CD4-positive, CD25-positive, alpha-beta regulatory T cell (primary cell): ENCODE measurements at regions not wholly inside any gene's neighbourhood (a gene's known extent, or its start where the extent isn't known, plus 50 kb on each side); places are given as distances from the start of the nearest gene placed in this dataset.

ENCODE experiments used
- ATAC-seq, 2 donors: fragments of 150-1000 bp; cut with Tn5 transposase; one replicate each; pipeline ENCODE4 v1.10.0; 2021; ENCODE audit warnings: low read depth in 2 of 2, moderate number of reproducible peaks in 2 of 2, moderate library complexity in 1 of 2
- DNase-seq, 3 donors: peaks; one replicate each; pipeline versions ENCODE4 v3.0.0 to v3.0.0-alpha.2; 2012 to 2022; ENCODE audit warnings: mixed read lengths in 1 of 3
- H3K27ac ChIP-seq: one replicate; pipeline ENCODE4 v1.7.0; 2013; ENCODE audit warnings: mild to moderate bottlenecking, low read length; ENCODE audit not compliant: insufficient read depth, poor library complexity, severe bottlenecking
- H3K27me3 ChIP-seq: one replicate; pipeline ENCODE4 v1.7.0; 2013; ENCODE audit warnings: low read length; ENCODE audit not compliant: control insufficient read depth, insufficient read depth
- H3K36me3 ChIP-seq: one replicate; pipeline ENCODE4 v1.7.0; 2013; ENCODE audit warnings: mild to moderate bottlenecking, low read length, moderate library complexity; ENCODE audit not compliant: control insufficient read depth, insufficient read depth
- H3K4me1 ChIP-seq: 2 replicates; pipeline ENCODE4 v1.7.0; 2013; ENCODE audit warnings: mild to moderate bottlenecking, low read length; ENCODE audit not compliant: insufficient read depth, control insufficient read depth, poor library complexity, severe bottlenecking
- H3K4me3 ChIP-seq: one replicate; pipeline ENCODE4 v1.7.0; 2013; ENCODE audit warnings: low read depth, mild to moderate bottlenecking, low read length, moderate library complexity
- H3K9me3 ChIP-seq, 2 experiments: 1 replicate in 1 of 2; 2 replicates in 1 of 2; pipeline ENCODE4 v1.7.0; 2013; ENCODE audit warnings: low read length in 2 of 2, mild to moderate bottlenecking in 1 of 2, moderate library complexity in 1 of 2; ENCODE audit not compliant: control insufficient read depth in 2 of 2
- H3K27ac Mint-ChIP-seq, 3 donors: one replicate each; pipeline ENCODE4 v1.8.0; 2020 to 2022; ENCODE audit warnings: mild to moderate bottlenecking in 3 of 3, mixed read lengths in 3 of 3, moderate library complexity in 2 of 3
- H3K27me3 Mint-ChIP-seq: one replicate; pipeline ENCODE4 v1.8.0; 2022; ENCODE audit warnings: mild to moderate bottlenecking, mixed read lengths
- H3K36me3 Mint-ChIP-seq: one replicate; pipeline ENCODE4 v1.8.0; 2020; ENCODE audit warnings: mixed read lengths
- H3K4me1 Mint-ChIP-seq, 4 donors: one replicate each; pipeline ENCODE4 v1.8.0; 2020 to 2022; ENCODE audit warnings: mixed read lengths in 4 of 4, mild to moderate bottlenecking in 1 of 4
- H3K4me3 Mint-ChIP-seq, 4 donors: one replicate each; pipeline ENCODE4 v1.8.0; 2020 to 2022; ENCODE audit warnings: mild to moderate bottlenecking in 4 of 4, mixed read lengths in 4 of 4, moderate library complexity in 3 of 4
- H3K9me3 Mint-ChIP-seq, 7 donors: one replicate each; pipeline ENCODE4 v1.8.0; 2020 to 2022; ENCODE audit warnings: mixed read lengths in 7 of 7, mild to moderate bottlenecking in 3 of 7, moderate library complexity in 2 of 7

- H3K36me3 ChIP-seq = no peaks in the 10 kb centered on the region
- H3K4me1 ChIP-seq = no peaks in the 10 kb centered on the region
- H3K4me3 Mint-ChIP-seq = no peak overlapping the region
- H3K27me3 ChIP-seq = no peaks in the 10 kb centered on the region
- DNase-seq (no peak), ATAC-seq (no peak)
- no peak overlapping the region for H3K27ac ChIP-seq
- no peak overlapping the region for H3K4me3 ChIP-seq
- H3K27me3 Mint-ChIP-seq = no peaks in the 10 kb centered on the region
- no peak overlapping the region for H3K27ac Mint-ChIP-seq
- H3K9me3 Mint-ChIP-seq = peaks cover 0 to 8% (median 3%) of the 10 kb centered on the region in 7 donors
- no peaks in the 10 kb centered on the region for H3K36me3 Mint-ChIP-seq
- peaks cover 0 to 3% of the 10 kb centered on the region in 2 experiments for H3K9me3 ChIP-seq
- no peaks in the 10 kb centered on the region for H3K4me1 Mint-ChIP-seq
Measured at GRCh38 chr4:46515940-46516339, 126.0 kb upstream of the GABRA2 start.

- H3K4me3 Mint-ChIP-seq = no peak overlapping the region
- ATAC-seq (no peak), DNase-seq (no peak)
- peaks cover 0 to 12% (median 3%) of the 10 kb centered on the region in 7 donors for H3K9me3 Mint-ChIP-seq
- no peak overlapping the region for H3K4me3 ChIP-seq
- no peaks in the 10 kb centered on the region for H3K36me3 ChIP-seq
- H3K4me1 Mint-ChIP-seq = no peaks in the 10 kb centered on the region
- H3K27ac Mint-ChIP-seq = no peak overlapping the region
- no peaks in the 10 kb centered on the region for H3K4me1 ChIP-seq
- no peaks in the 10 kb centered on the region for H3K27me3 Mint-ChIP-seq
- H3K27ac ChIP-seq = no peak overlapping the region
- no peaks in the 10 kb centered on the region for H3K36me3 Mint-ChIP-seq
- no peaks in the 10 kb centered on the region for H3K9me3 ChIP-seq
- H3K27me3 ChIP-seq = no peaks in the 10 kb centered on the region
Measured at GRCh38 chr4:46508216-46508615, 118.3 kb upstream of the GABRA2 start.

GRCh38 chr4:46506876-46507275, 116.9 kb upstream of the GABRA2 start:
- Histone ChIP-seq H3K9me3 (no peaks in the 10 kb centered on the region), H3K27ac (no peak overlapping the region), H3K4me3 (no peak overlapping the region), H3K27me3 (no peaks in the 10 kb centered on the region), H3K36me3 (no peaks in the 10 kb centered on the region), H3K4me1 (no peaks in the 10 kb centered on the region)
- Mint-ChIP-seq H3K4me3 (no peak overlapping the region), H3K4me1 (no peaks in the 10 kb centered on the region), H3K27ac (no peak overlapping the region), H3K27me3 (no peaks in the 10 kb centered on the region), H3K36me3 (no peaks in the 10 kb centered on the region), H3K9me3 (peaks cover 0 to 9% (median 4%) of the 10 kb centered on the region in 7 donors)
- DNase-seq (no peak), ATAC-seq (no peak)

- H3K27me3 Mint-ChIP-seq = no peaks in the 10 kb centered on the region
- H3K4me3 ChIP-seq = no peak overlapping the region
- ATAC-seq = no peak
Measured at GRCh38 chr4:46505131-46505530, 115.2 kb upstream of the GABRA2 start.

GRCh38 chr4:46503739-46504138, 113.8 kb upstream of the GABRA2 start:
- Histone ChIP-seq H3K27me3 (no peaks in the 10 kb centered on the region), H3K4me1 (no peaks in the 10 kb centered on the region), H3K9me3 (no peaks in the 10 kb centered on the region), H3K36me3 (no peaks in the 10 kb centered on the region), H3K4me3 (no peak overlapping the region), H3K27ac (no peak overlapping the region)
- Mint-ChIP-seq H3K27me3 (no peaks in the 10 kb centered on the region), H3K27ac (no peak overlapping the region), H3K36me3 (no peaks in the 10 kb centered on the region), H3K4me3 (no peak overlapping the region), H3K4me1 (no peaks in the 10 kb centered on the region), H3K9me3 (peaks cover 0 to 16% (median 5%) of the 10 kb centered on the region in 7 donors)
- ATAC-seq (no peak), DNase-seq (no peak)

More at GRCh38 chr4:46505131-46505530, 115.2 kb upstream of the GABRA2 start:
- H3K27ac Mint-ChIP-seq = no peak overlapping the region
- no peaks in the 10 kb centered on the region for H3K36me3 Mint-ChIP-seq
- Histone ChIP-seq H3K27me3 (no peaks in the 10 kb centered on the region), H3K4me1 (no peaks in the 10 kb centered on the region), H3K36me3 (no peaks in the 10 kb centered on the region), H3K9me3 (no peaks in the 10 kb centered on the region), H3K27ac (no peak overlapping the region)
- DNase-seq = no peak
- H3K4me3 Mint-ChIP-seq = no peak overlapping the region
- peaks cover 0 to 12% (median 5%) of the 10 kb centered on the region in 7 donors for H3K9me3 Mint-ChIP-seq
- H3K4me1 Mint-ChIP-seq = no peaks in the 10 kb centered on the region

- peaks cover 0 to 17% (median 6%) of the 10 kb centered on the region in 7 donors for H3K9me3 Mint-ChIP-seq
Measured at GRCh38 chr4:46492394-46492793, 102.5 kb upstream of the GABRA2 start.

GRCh38 chr4:46491455-46491854, 101.5 kb upstream of the GABRA2 start:
- no peak for ATAC-seq
- H3K27me3 ChIP-seq = no peaks in the 10 kb centered on the region
- H3K4me1 ChIP-seq = no peaks in the 10 kb centered on the region
- Mint-ChIP-seq H3K36me3 (no peaks in the 10 kb centered on the region), H3K27ac (no peak overlapping the region), H3K4me3 (no peak overlapping the region), H3K4me1 (no peaks in the 10 kb centered on the region), H3K27me3 (no peaks in the 10 kb centered on the region), H3K9me3 (peaks cover 0 to 13% (median 9%) of the 10 kb centered on the region in 7 donors)
- H3K36me3 ChIP-seq = no peaks in the 10 kb centered on the region
- peaks cover under 1 to 3% of the 10 kb centered on the region in 2 experiments for H3K9me3 ChIP-seq
- H3K4me3 ChIP-seq = no peak overlapping the region
- DNase-seq = no peak
- no peak overlapping the region for H3K27ac ChIP-seq

More at GRCh38 chr4:46492394-46492793, 102.5 kb upstream of the GABRA2 start:
- H3K4me3 ChIP-seq = no peak overlapping the region
- H3K4me3 Mint-ChIP-seq = no peak overlapping the region
- H3K36me3 ChIP-seq = no peaks in the 10 kb centered on the region
- DNase-seq = no peak
- peaks cover 0 to 3% of the 10 kb centered on the region in 2 experiments for H3K9me3 ChIP-seq
- H3K4me1 ChIP-seq = no peaks in the 10 kb centered on the region
- no peak for ATAC-seq
- H3K27me3 Mint-ChIP-seq = no peaks in the 10 kb centered on the region
- no peak overlapping the region for H3K27ac ChIP-seq
- no peak overlapping the region for H3K27ac Mint-ChIP-seq
- no peaks in the 10 kb centered on the region for H3K36me3 Mint-ChIP-seq
- no peaks in the 10 kb centered on the region for H3K27me3 ChIP-seq
- H3K4me1 Mint-ChIP-seq = no peaks in the 10 kb centered on the region

- no peak for ATAC-seq
- H3K27me3 ChIP-seq = no peaks in the 10 kb centered on the region
- H3K4me3 Mint-ChIP-seq = no peak overlapping the region
- peaks cover 0 to 8% of the 10 kb centered on the region in 2 experiments for H3K9me3 ChIP-seq
- no peak for DNase-seq
- H3K27ac Mint-ChIP-seq = no peak overlapping the region
- H3K27ac ChIP-seq = no peak overlapping the region
- no peaks in the 10 kb centered on the region for H3K36me3 Mint-ChIP-seq
- no peaks in the 10 kb centered on the region for H3K36me3 ChIP-seq
- H3K4me3 ChIP-seq = no peak overlapping the region
- no peaks in the 10 kb centered on the region for H3K4me1 ChIP-seq
- peaks cover 0 to 18% (median 6%) of the 10 kb centered on the region in 7 donors for H3K9me3 Mint-ChIP-seq
- no peaks in the 10 kb centered on the region for H3K4me1 Mint-ChIP-seq
- H3K27me3 Mint-ChIP-seq = no peaks in the 10 kb centered on the region
Measured at GRCh38 chr4:46484881-46485280, 95.0 kb upstream of the GABRA2 start.
